Right lobe of liver (tissue), 6 donors: ENCODE measurements at regions not wholly inside any gene's neighbourhood (a gene's known extent, or its start where the extent isn't known, plus 50 kb on each side); places are given as distances from the start of the nearest gene placed in this dataset.

Source experiments
- ATAC-seq, 4 donors: fragments of 200-7000 bp; cut with Tn5 transposase; one replicate each; pipeline ENCODE4 v1.9.1; 2020; ENCODE audit warnings: mild to moderate bottlenecking in 4 of 4, moderate library complexity in 4 of 4
- DNase-seq, 3 donors: peaks; one replicate each; pipeline ENCODE4 v3.0.0-alpha.2; 2020
- H3K27ac ChIP-seq, 3 donors: fragments of 200-600 bp; one replicate each; pipeline ENCODE4 v1.8.0; 2022
- H3K27me3 ChIP-seq, 2 donors: fragments of 200-600 bp; one replicate each; pipeline ENCODE4 v1.8.0; 2022
- H3K36me3 ChIP-seq, 4 donors: fragments of 200-600 bp; sonication (generic) in 1 of 4; one replicate each; pipeline versions ENCODE4 v1.5.1 to v1.8.0; 2017 to 2022; ENCODE audit warnings: control low read depth in 1 of 4
- H3K4me1 ChIP-seq, 4 donors: fragments of 200-600 bp; sonication (generic) in 1 of 4; one replicate each; pipeline versions ENCODE4 v1.5.1 to v1.8.0; 2017 to 2022; ENCODE audit warnings: control low read depth in 1 of 4
- H3K4me3 ChIP-seq, 3 donors: fragments of 200-600 bp; one replicate each; pipeline ENCODE4 v1.8.0; 2022
- H3K9me3 ChIP-seq, 4 donors: fragments of 200-600 bp; sonication (generic) in 1 of 4; one replicate each; pipeline versions ENCODE4 v1.5.1 to v1.8.0; 2017 to 2022; ENCODE audit warnings: control low read depth in 1 of 4
- POLR2A ChIP-seq: fragments of 450-650 bp; IDR thresholded peaks from one replicate; pipeline ENCODE4 v1.6.1; 2017; ENCODE audit warnings: antibody characterized with exemption, mild to moderate bottlenecking
- WGBS: methylation state at CpG from one replicate; pipeline ENCODE4 v1.1.6; 2018; ENCODE audit warnings: low coverage, low lambda C conversion rate; ENCODE audit not compliant: insufficient coverage; ENCODE audit errors: missing lambda C conversion rate; 5-methylcytosine and 5-hydroxymethylcytosine counted together
- intact Hi-C, 2 donors: fragments of 100-400 bp; cut with DNase I; formaldehyde crosslinking; loops; one replicate each; pipeline versions ENCODE4 v1.11.2 to v1.14.1; 2022
- TF ChIP-seq, protein P1 (sequence below), 4 donors: fragments of 200-600 bp in 3 of 4; fragments of 450-650 bp in 1 of 4; IDR thresholded peaks; one replicate each; pipeline versions ENCODE4 v1.5.1 to v1.8.0; 2016 to 2022; ENCODE audit warnings: antibody characterized with exemption in 4 of 4, mild to moderate bottlenecking in 2 of 4
- donor health status: DM: no; HTN: yes; CAD: no.
- donor health status: DM: no; HTN: no; CAD: no.
- donor health status: DM: no; HTN: no; CAD: no.
- donor health status: DM: no; HTN: yes; CAD: no.
- donor health status: DM: no; HTN: yes; CAD: no.

GRCh38 chr13:72293206-72293605 lies 426.2 kb upstream of the DACH1 start:
- Histone ChIP-seq H3K36me3 (no peaks in the 10 kb centered on the region), H3K4me1 (no peaks in the 10 kb centered on the region), H3K4me3 (no peak overlapping the region), H3K9me3 (no peaks in the 10 kb centered on the region), H3K27me3 (no peaks in the 10 kb centered on the region), H3K27ac (no peak overlapping the region)
- intact Hi-C loops: no loop called here
- ATAC-seq (no peak), DNase-seq (no peak)
- 18% methylated on average over 1 of the region's 1 CpG for WGBS
- no peak for TF ChIP-seq POLR2A
- TF ChIP-seq, protein P1, sequence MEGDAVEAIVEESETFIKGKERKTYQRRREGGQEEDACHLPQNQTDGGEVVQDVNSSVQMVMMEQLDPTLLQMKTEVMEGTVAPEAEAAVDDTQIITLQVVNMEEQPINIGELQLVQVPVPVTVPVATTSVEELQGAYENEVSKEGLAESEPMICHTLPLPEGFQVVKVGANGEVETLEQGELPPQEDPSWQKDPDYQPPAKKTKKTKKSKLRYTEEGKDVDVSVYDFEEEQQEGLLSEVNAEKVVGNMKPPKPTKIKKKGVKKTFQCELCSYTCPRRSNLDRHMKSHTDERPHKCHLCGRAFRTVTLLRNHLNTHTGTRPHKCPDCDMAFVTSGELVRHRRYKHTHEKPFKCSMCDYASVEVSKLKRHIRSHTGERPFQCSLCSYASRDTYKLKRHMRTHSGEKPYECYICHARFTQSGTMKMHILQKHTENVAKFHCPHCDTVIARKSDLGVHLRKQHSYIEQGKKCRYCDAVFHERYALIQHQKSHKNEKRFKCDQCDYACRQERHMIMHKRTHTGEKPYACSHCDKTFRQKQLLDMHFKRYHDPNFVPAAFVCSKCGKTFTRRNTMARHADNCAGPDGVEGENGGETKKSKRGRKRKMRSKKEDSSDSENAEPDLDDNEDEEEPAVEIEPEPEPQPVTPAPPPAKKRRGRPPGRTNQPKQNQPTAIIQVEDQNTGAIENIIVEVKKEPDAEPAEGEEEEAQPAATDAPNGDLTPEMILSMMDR (IDR thresholded peaks at IDR 0.05): no peak

GRCh38 chr13:72290962-72291681 lies 424.1 kb upstream of the DACH1 start:
- intact Hi-C loops: no loop called here
- H3K27me3 ChIP-seq: no peaks in the 10 kb centered on the region
- H3K4me1 ChIP-seq: no peaks in the 10 kb centered on the region
- no peaks in the 10 kb centered on the region for H3K9me3 ChIP-seq
- no peak for DNase-seq
- no peak overlapping the region for H3K4me3 ChIP-seq
- no peak for TF ChIP-seq POLR2A
- no peak for ATAC-seq
- H3K27ac ChIP-seq: no peak overlapping the region
- H3K36me3 ChIP-seq: no peaks in the 10 kb centered on the region

DNA sequence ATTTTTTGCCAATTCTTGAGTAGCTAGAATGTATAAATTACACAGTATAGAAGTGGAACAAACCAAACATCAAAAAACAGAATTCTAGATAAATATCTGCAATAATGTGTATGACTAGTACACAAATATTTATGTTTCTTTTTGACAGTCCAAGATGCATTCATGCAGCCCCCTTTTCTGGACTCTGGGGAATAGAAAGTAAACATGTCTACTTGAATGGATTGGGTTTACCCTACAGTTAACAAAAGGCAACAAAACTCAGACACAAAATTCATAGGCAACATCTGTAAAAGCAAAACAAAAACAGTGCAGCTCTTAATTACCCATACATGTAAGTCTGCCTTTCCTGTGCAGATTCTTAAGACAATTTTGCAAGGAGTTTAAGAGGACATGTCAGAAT lies 419.4 kb upstream of the DACH1 start:
- no peak overlapping the region for H3K27ac ChIP-seq
- H3K36me3 ChIP-seq: no peaks in the 10 kb centered on the region
- TF ChIP-seq, protein P1 (IDR thresholded peaks at IDR 0.05): no peak
- TF ChIP-seq POLR2A: no peak
- intact Hi-C loops: no loop called here
- no peak for DNase-seq
- H3K4me1 ChIP-seq: no peaks in the 10 kb centered on the region
- no peaks in the 10 kb centered on the region for H3K27me3 ChIP-seq
- ATAC-seq: no peak
- no peak overlapping the region for H3K4me3 ChIP-seq
- no peaks in the 10 kb centered on the region for H3K9me3 ChIP-seq

- Histone ChIP-seq H3K9me3 (no peaks in the 10 kb centered on the region), H3K4me3 (no peak overlapping the region), H3K27ac (no peak overlapping the region), H3K36me3 (no peaks in the 10 kb centered on the region), H3K27me3 (no peaks in the 10 kb centered on the region), H3K4me1 (no peaks in the 10 kb centered on the region)
- ATAC-seq: no peak
- TF ChIP-seq POLR2A: no peak
- TF ChIP-seq, protein P1 (IDR thresholded peaks at IDR 0.05): no peak
- 61% methylated on average over 2 of the region's 2 CpGs for WGBS
- no peak for DNase-seq
- intact Hi-C loops: no loop called here
Observed at GRCh38 chr13:72284791-72285190, 417.8 kb upstream of the DACH1 start.

- H3K27me3 ChIP-seq: no peaks in the 10 kb centered on the region
- no peak for ATAC-seq
- no peaks in the 10 kb centered on the region for H3K4me1 ChIP-seq
- 57% methylated on average over 1 of the region's 1 CpG for WGBS
- no peaks in the 10 kb centered on the region for H3K9me3 ChIP-seq
- DNase-seq: no peak
- no peak overlapping the region for H3K27ac ChIP-seq
- intact Hi-C loops: no loop called here
- TF ChIP-seq, protein P1 (IDR thresholded peaks at IDR 0.05): no peak
- no peak for TF ChIP-seq POLR2A
- H3K4me3 ChIP-seq: no peak overlapping the region
- H3K36me3 ChIP-seq: no peaks in the 10 kb centered on the region
Observed at GRCh38 chr13:72261732-72262131, 394.7 kb upstream of the DACH1 start.
